ENCODE measurements at regions not wholly inside any gene's neighbourhood (a gene's known extent, or its start where the extent isn't known, plus 50 kb on each side); places are given as distances from the start of the nearest gene placed in this dataset.

- no peaks in the 10 kb centered on the region for H3K27me3 ChIP-seq (ENCODE audit: control insufficient read depth in 1 of 2, insufficient read depth in 2 of 2, low read length in 2 of 2)
- H3K4me1 ChIP-seq (ENCODE audit: control insufficient read depth in 2 of 2, insufficient read depth in 2 of 2, low read length in 1 of 2), result peaks cover 0 to 15% of the 10 kb centered on the region in 2 donors
- no peak overlapping the region for H3K4me3 ChIP-seq (ENCODE audit: low read depth in 1 of 2, low read length in 2 of 2)
- no peaks in the 10 kb centered on the region for H3K36me3 ChIP-seq (ENCODE audit: control insufficient read depth in 2 of 2, insufficient read depth in 2 of 2, low read length in 1 of 2)
- H3K27ac ChIP-seq (ENCODE audit: low read depth in 2 of 2, low read length in 1 of 2), result peak overlapping the region in 1 of 2 donors; percentile 3
- H3K9me3 ChIP-seq (ENCODE audit: control insufficient read depth in 2 of 2, insufficient read depth in 1 of 2, low read depth in 1 of 2, low read length in 1 of 2), result no peaks in the 10 kb centered on the region
- WGBS, 2 donors, result 50 to 61% methylated on average over 3 of the region's 3 CpGs
These were observed 135.6 kb upstream of the IRX3 start for GRCh38 chr16:54422159-54422558.

DNA sequence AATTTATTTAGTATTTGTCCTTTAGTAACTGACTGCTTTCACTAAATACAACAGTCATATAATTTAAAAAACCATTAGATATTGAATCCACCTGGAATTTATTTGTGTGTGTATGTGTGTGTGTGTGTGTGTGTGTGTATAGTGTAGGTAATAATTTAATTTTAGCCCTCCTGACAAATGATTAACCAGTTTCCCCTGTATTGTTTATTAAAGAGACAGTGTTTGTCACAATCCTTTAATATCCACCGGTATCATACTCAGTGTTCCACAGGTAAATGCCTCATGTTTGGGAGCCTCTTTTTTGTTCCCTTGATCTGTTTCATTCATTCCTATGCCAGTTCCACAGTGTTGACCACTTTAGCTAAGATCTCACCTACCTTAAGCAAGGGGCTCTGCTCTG is 134.6 kb upstream of the IRX3 start:
- no peaks in the 10 kb centered on the region for H3K27me3 ChIP-seq (ENCODE audit: control insufficient read depth in 1 of 2, insufficient read depth in 2 of 2, low read length in 2 of 2)
- 44 to 77% methylated on average over 1 of the region's 1 CpG for WGBS, 2 donors
- no peak overlapping the region for H3K27ac ChIP-seq (ENCODE audit: low read depth in 2 of 2, low read length in 1 of 2)
- H3K9me3 ChIP-seq (ENCODE audit: control insufficient read depth in 2 of 2, insufficient read depth in 1 of 2, low read depth in 1 of 2, low read length in 1 of 2), result peaks cover 0 to 4% of the 10 kb centered on the region in 2 donors
- no peaks in the 10 kb centered on the region for H3K36me3 ChIP-seq (ENCODE audit: control insufficient read depth in 2 of 2, insufficient read depth in 2 of 2, low read length in 1 of 2)
- no peak overlapping the region for H3K4me3 ChIP-seq (ENCODE audit: low read depth in 1 of 2, low read length in 2 of 2)
- H3K4me1 ChIP-seq (ENCODE audit: control insufficient read depth in 2 of 2, insufficient read depth in 2 of 2, low read length in 1 of 2), result peaks cover 0 to 15% of the 10 kb centered on the region in 2 donors

GRCh38 chr16:54418903-54419302 is 132.3 kb upstream of the IRX3 start:
- H3K27me3 ChIP-seq (ENCODE audit: control insufficient read depth in 1 of 2, insufficient read depth in 2 of 2, low read length in 2 of 2), result no peaks in the 10 kb centered on the region
- 60 to 66% methylated on average over 3 of the region's 3 CpGs for WGBS, 2 donors
- H3K27ac ChIP-seq (ENCODE audit: low read depth in 2 of 2, low read length in 1 of 2), result no peak overlapping the region
- H3K4me3 ChIP-seq (ENCODE audit: low read depth in 1 of 2, low read length in 2 of 2), result no peak overlapping the region
- H3K36me3 ChIP-seq (ENCODE audit: control insufficient read depth in 2 of 2, insufficient read depth in 2 of 2, low read length in 1 of 2), result no peaks in the 10 kb centered on the region
- peaks cover 0 to 16% of the 10 kb centered on the region in 2 donors for H3K4me1 ChIP-seq (ENCODE audit: control insufficient read depth in 2 of 2, insufficient read depth in 2 of 2, low read length in 1 of 2)
- H3K9me3 ChIP-seq (ENCODE audit: control insufficient read depth in 2 of 2, insufficient read depth in 1 of 2, low read depth in 1 of 2, low read length in 1 of 2), result peaks cover 0 to 4% of the 10 kb centered on the region in 2 donors

DNA sequence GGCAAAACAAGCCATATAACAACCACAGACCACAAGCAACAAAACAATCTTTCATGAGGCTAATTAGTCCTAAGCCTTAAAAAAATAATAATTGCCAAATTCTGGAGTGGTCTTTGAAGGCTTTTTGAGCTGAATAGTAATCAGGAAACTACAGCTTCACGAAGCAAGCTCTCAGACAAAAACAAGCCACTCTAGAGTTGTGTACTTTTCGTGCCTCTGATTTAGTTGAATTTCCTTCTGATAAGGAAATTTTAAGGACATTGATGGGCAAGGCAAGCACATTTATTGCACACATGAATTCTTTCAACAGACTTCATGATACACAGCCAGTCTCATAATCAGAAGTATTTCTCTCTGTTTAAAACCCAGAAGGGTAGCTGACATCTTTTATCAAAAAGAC is 130.8 kb upstream of the IRX3 start:
- Histone ChIP-seq H3K4me3 (ENCODE audit: low read depth in 1 of 2, low read length in 2 of 2) (no peak overlapping the region), H3K9me3 (ENCODE audit: control insufficient read depth in 2 of 2, insufficient read depth in 1 of 2, low read depth in 1 of 2, low read length in 1 of 2) (peaks cover 0 to 4% of the 10 kb centered on the region in 2 donors), H3K27me3 (ENCODE audit: control insufficient read depth in 1 of 2, insufficient read depth in 2 of 2, low read length in 2 of 2) (no peaks in the 10 kb centered on the region), H3K36me3 (ENCODE audit: control insufficient read depth in 2 of 2, insufficient read depth in 2 of 2, low read length in 1 of 2) (no peaks in the 10 kb centered on the region), H3K4me1 (ENCODE audit: control insufficient read depth in 2 of 2, insufficient read depth in 2 of 2, low read length in 1 of 2) (peaks cover 2 to 9% of the 10 kb centered on the region in 2 donors), H3K27ac (ENCODE audit: low read depth in 2 of 2, low read length in 1 of 2) (no peak overlapping the region)
- 51 to 61% methylated on average over 2 of the region's 2 CpGs for WGBS, 2 donors

DNA sequence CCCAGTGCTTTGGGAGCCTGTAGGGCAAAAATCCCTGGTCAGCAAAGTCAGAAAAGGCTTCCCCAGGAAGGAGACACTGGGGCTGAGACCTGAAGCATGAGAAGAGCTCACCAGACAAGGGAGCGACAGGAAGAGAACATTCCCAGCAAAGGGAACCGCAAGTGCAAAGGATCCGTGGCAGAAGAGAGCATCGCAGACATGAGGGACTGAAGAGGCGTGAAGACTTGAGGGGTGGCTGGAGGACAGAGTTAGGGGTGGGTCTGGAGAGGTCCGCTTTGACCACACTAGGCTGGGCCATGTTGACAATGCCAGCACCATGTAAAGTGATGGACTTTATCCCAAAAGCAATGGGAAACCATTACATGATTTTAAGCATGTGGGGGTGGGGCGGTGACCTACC is 128.1 kb upstream of the IRX3 start:
- WGBS, 2 donors, result 91 to 93% methylated on average over 7 of the region's 7 CpGs
- no peak overlapping the region for H3K4me3 ChIP-seq (ENCODE audit: low read depth in 1 of 2, low read length in 2 of 2)
- H3K27me3 ChIP-seq (ENCODE audit: control insufficient read depth in 1 of 2, insufficient read depth in 2 of 2, low read length in 2 of 2), result no peaks in the 10 kb centered on the region
- H3K4me1 ChIP-seq (ENCODE audit: control insufficient read depth in 2 of 2, insufficient read depth in 2 of 2, low read length in 1 of 2), result peaks cover 4 to 7% of the 10 kb centered on the region in 2 donors
- peaks cover 0 to 4% of the 10 kb centered on the region in 2 donors for H3K9me3 ChIP-seq (ENCODE audit: control insufficient read depth in 2 of 2, insufficient read depth in 1 of 2, low read depth in 1 of 2, low read length in 1 of 2)
- no peaks in the 10 kb centered on the region for H3K36me3 ChIP-seq (ENCODE audit: control insufficient read depth in 2 of 2, insufficient read depth in 2 of 2, low read length in 1 of 2)
- H3K27ac ChIP-seq (ENCODE audit: low read depth in 2 of 2, low read length in 1 of 2), result no peak overlapping the region

GRCh38 chr16:54412777-54413455 is 126.3 kb upstream of the IRX3 start:
- 32 to 36% methylated on average over 7 of the region's 7 CpGs for WGBS, 2 donors
- H3K36me3 ChIP-seq (ENCODE audit: control insufficient read depth in 2 of 2, insufficient read depth in 2 of 2, low read length in 1 of 2), result no peaks in the 10 kb centered on the region
- H3K9me3 ChIP-seq (ENCODE audit: control insufficient read depth in 2 of 2, insufficient read depth in 1 of 2, low read depth in 1 of 2, low read length in 1 of 2), result peaks cover 0 to 4% of the 10 kb centered on the region in 2 donors
- no peak overlapping the region for H3K4me3 ChIP-seq (ENCODE audit: low read depth in 1 of 2, low read length in 2 of 2)
- H3K27ac ChIP-seq (ENCODE audit: low read depth in 2 of 2, low read length in 1 of 2), result no peak overlapping the region
- H3K4me1 ChIP-seq (ENCODE audit: control insufficient read depth in 2 of 2, insufficient read depth in 2 of 2, low read length in 1 of 2), result peaks cover 4 to 7% of the 10 kb centered on the region in 2 donors
- H3K27me3 ChIP-seq (ENCODE audit: control insufficient read depth in 1 of 2, insufficient read depth in 2 of 2, low read length in 2 of 2), result no peaks in the 10 kb centered on the region

DNA sequence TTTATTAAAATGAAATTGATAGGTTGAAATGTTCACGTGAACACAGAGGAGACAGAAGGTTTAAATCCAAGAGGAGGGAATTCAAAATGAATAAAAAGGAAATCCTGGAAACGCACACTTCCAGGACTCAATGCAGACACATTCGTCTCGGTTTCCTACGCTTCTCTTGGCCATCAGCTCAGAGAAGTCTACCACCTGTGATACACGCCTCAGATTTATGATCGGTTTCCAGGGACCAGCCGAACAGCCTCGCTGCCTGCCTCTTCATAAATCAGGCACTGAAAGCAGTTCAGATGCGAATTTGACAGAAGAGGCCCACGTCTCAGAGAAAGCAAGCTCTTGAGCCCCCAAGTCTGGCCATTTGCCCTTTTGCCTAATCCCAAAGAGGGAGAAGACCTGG is 125.5 kb upstream of the IRX3 start:
- 25 to 46% methylated on average over 11 of the region's 11 CpGs for WGBS, 2 donors
- no peak overlapping the region for H3K4me3 ChIP-seq (ENCODE audit: low read depth in 1 of 2, low read length in 2 of 2)
- H3K4me1 ChIP-seq (ENCODE audit: control insufficient read depth in 2 of 2, insufficient read depth in 2 of 2, low read length in 1 of 2), result peaks cover 4 to 7% of the 10 kb centered on the region in 2 donors
- H3K27me3 ChIP-seq (ENCODE audit: control insufficient read depth in 1 of 2, insufficient read depth in 2 of 2, low read length in 2 of 2), result no peaks in the 10 kb centered on the region
- H3K27ac ChIP-seq (ENCODE audit: low read depth in 2 of 2, low read length in 1 of 2), result no peak overlapping the region
- no peaks in the 10 kb centered on the region for H3K36me3 ChIP-seq (ENCODE audit: control insufficient read depth in 2 of 2, insufficient read depth in 2 of 2, low read length in 1 of 2)
- H3K9me3 ChIP-seq (ENCODE audit: control insufficient read depth in 2 of 2, insufficient read depth in 1 of 2, low read depth in 1 of 2, low read length in 1 of 2), result peaks cover 0 to 4% of the 10 kb centered on the region in 2 donors

GRCh38 chr16:54411544-54411943 is 125.0 kb upstream of the IRX3 start:
- Histone ChIP-seq H3K9me3 (ENCODE audit: control insufficient read depth in 2 of 2, insufficient read depth in 1 of 2, low read depth in 1 of 2, low read length in 1 of 2) (peaks cover 0 to 1% of the 10 kb centered on the region in 2 donors), H3K27me3 (ENCODE audit: control insufficient read depth in 1 of 2, insufficient read depth in 2 of 2, low read length in 2 of 2) (no peaks in the 10 kb centered on the region), H3K27ac (ENCODE audit: low read depth in 2 of 2, low read length in 1 of 2) (no peak overlapping the region), H3K4me3 (ENCODE audit: low read depth in 1 of 2, low read length in 2 of 2) (no peak overlapping the region), H3K36me3 (ENCODE audit: control insufficient read depth in 2 of 2, insufficient read depth in 2 of 2, low read length in 1 of 2) (no peaks in the 10 kb centered on the region), H3K4me1 (ENCODE audit: control insufficient read depth in 2 of 2, insufficient read depth in 2 of 2, low read length in 1 of 2) (peaks cover 4 to 7% of the 10 kb centered on the region in 2 donors)
- 22 to 54% methylated on average over 11 of the region's 11 CpGs for WGBS, 2 donors

- Histone ChIP-seq H3K4me1 (ENCODE audit: control insufficient read depth in 2 of 2, insufficient read depth in 2 of 2, low read length in 1 of 2) (peaks cover 4 to 7% of the 10 kb centered on the region in 2 donors), H3K4me3 (ENCODE audit: low read depth in 1 of 2, low read length in 2 of 2) (no peak overlapping the region), H3K36me3 (ENCODE audit: control insufficient read depth in 2 of 2, insufficient read depth in 2 of 2, low read length in 1 of 2) (no peaks in the 10 kb centered on the region), H3K27me3 (ENCODE audit: control insufficient read depth in 1 of 2, insufficient read depth in 2 of 2, low read length in 2 of 2) (no peaks in the 10 kb centered on the region), H3K9me3 (ENCODE audit: control insufficient read depth in 2 of 2, insufficient read depth in 1 of 2, low read depth in 1 of 2, low read length in 1 of 2) (no peaks in the 10 kb centered on the region), H3K27ac (ENCODE audit: low read depth in 2 of 2, low read length in 1 of 2) (no peak overlapping the region)
- 84 to 86% methylated on average over 8 of the region's 8 CpGs for WGBS, 2 donors
These were observed 123.4 kb upstream of the IRX3 start for GRCh38 chr16:54409982-54410381.

DNA sequence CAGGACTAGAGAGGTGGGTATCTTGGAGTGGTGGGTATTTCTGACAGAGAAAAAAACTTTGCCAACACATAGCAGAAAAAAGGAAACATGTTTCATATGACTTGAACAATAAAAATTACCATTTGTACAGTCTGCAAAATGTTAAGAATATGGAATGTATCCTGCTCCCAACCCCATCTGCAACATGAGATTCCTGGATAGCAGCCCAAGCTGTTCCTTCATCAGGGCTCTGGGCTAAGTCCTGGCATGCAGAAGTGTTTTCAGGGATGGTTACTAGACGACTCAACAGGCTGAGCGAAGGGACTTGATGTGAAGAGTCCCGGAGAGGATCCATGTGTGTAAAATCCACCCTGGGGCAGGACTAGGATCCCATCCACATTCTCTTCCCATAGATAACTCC is 121.0 kb upstream of the IRX3 start:
- Histone ChIP-seq H3K27ac (ENCODE audit: low read depth in 2 of 2, low read length in 1 of 2) (no peak overlapping the region), H3K27me3 (ENCODE audit: control insufficient read depth in 1 of 2, insufficient read depth in 2 of 2, low read length in 2 of 2) (no peaks in the 10 kb centered on the region), H3K4me1 (ENCODE audit: control insufficient read depth in 2 of 2, insufficient read depth in 2 of 2, low read length in 1 of 2) (peaks cover 0 to 2% of the 10 kb centered on the region in 2 donors), H3K36me3 (ENCODE audit: control insufficient read depth in 2 of 2, insufficient read depth in 2 of 2, low read length in 1 of 2) (no peaks in the 10 kb centered on the region), H3K4me3 (ENCODE audit: low read depth in 1 of 2, low read length in 2 of 2) (no peak overlapping the region), H3K9me3 (ENCODE audit: control insufficient read depth in 2 of 2, insufficient read depth in 1 of 2, low read depth in 1 of 2, low read length in 1 of 2) (no peaks in the 10 kb centered on the region)
- WGBS, 2 donors, result 47 to 48% methylated on average over 3 of the region's 3 CpGs
